HEK293 (cell line): ENCODE measurements at regions not wholly inside any gene's neighbourhood (a gene's known extent, or its start where the extent isn't known, plus 50 kb on each side); places are given as distances from the start of the nearest gene placed in this dataset.

ENCODE experiments used
- HIC1 ChIP-seq: fragments of 450-650 bp; formaldehyde crosslinking; IDR thresholded peaks from 2 replicates; pipeline ENCODE4 v1.5.1; 2016; ENCODE audit warnings: missing biosample characterization, missing genetic modification characterization
- INSM2 ChIP-seq: fragments of 450-650 bp; formaldehyde crosslinking; IDR thresholded peaks from 2 replicates; pipeline ENCODE4 v1.5.1; 2016; ENCODE audit warnings: missing biosample characterization, missing genetic modification characterization
- KLF16 ChIP-seq: fragments of 450-650 bp; formaldehyde crosslinking; IDR thresholded peaks from 2 replicates; pipeline ENCODE4 v1.5.1; 2017; ENCODE audit warnings: missing biosample characterization, missing genetic modification characterization
- MZF1 ChIP-seq: fragments of 450-650 bp; formaldehyde crosslinking; IDR thresholded peaks from 2 replicates; pipeline ENCODE4 v1.5.1; 2017; ENCODE audit warnings: missing biosample characterization, missing genetic modification characterization, borderline replicate concordance
- PRDM10 ChIP-seq: fragments of 450-650 bp; formaldehyde crosslinking; IDR thresholded peaks from 2 replicates; pipeline ENCODE4 v1.5.1; 2016; ENCODE audit warnings: missing biosample characterization, missing genetic modification characterization
- ZBTB10 ChIP-seq: fragments of 450-650 bp; formaldehyde crosslinking; IDR thresholded peaks from 2 replicates; pipeline ENCODE4 v1.5.1; 2016; ENCODE audit warnings: missing biosample characterization, missing genetic modification characterization
- ZBTB11 ChIP-seq: fragments of 450-650 bp; formaldehyde crosslinking; conservative IDR thresholded peaks from 2 replicates; pipeline ENCODE4 v1.5.1; 2016; ENCODE audit warnings: low read depth, missing biosample characterization, missing genetic modification characterization
- ZBTB44 ChIP-seq: fragments of 450-650 bp; IDR thresholded peaks from 2 replicates; pipeline ENCODE4 v1.5.1; 2018; ENCODE audit warnings: missing biosample characterization, mild to moderate bottlenecking, missing genetic modification characterization
- ZBTB6 ChIP-seq: fragments of 450-650 bp; formaldehyde crosslinking; IDR thresholded peaks from 2 replicates; pipeline ENCODE4 v1.5.1; 2017; ENCODE audit warnings: missing biosample characterization, missing genetic modification characterization
- ZBTB8A ChIP-seq: fragments of 450-650 bp; formaldehyde crosslinking; IDR thresholded peaks from 2 replicates; pipeline ENCODE4 v1.5.1; 2016; ENCODE audit warnings: missing biosample characterization, missing genetic modification characterization
- ZFP3 ChIP-seq: fragments of 450-650 bp; formaldehyde crosslinking; IDR thresholded peaks from 2 replicates; pipeline ENCODE4 v1.5.1; 2016; ENCODE audit warnings: low read depth, missing biosample characterization, missing genetic modification characterization
- ZNF211 ChIP-seq: fragments of 450-650 bp; formaldehyde crosslinking; IDR thresholded peaks from 2 replicates; pipeline ENCODE4 v1.5.1; 2016; ENCODE audit warnings: low read depth, missing biosample characterization, missing genetic modification characterization
- ZNF433 ChIP-seq: fragments of 450-650 bp; formaldehyde crosslinking; IDR thresholded peaks from 2 replicates; pipeline ENCODE4 v1.5.1; 2016; ENCODE audit warnings: missing biosample characterization, missing genetic modification characterization, low read depth
- ZNF488 ChIP-seq: fragments of 450-650 bp; formaldehyde crosslinking; IDR thresholded peaks from 2 replicates; pipeline ENCODE4 v1.5.1; 2016; ENCODE audit warnings: missing biosample characterization, missing genetic modification characterization
- ZNF514 ChIP-seq: fragments of 450-650 bp; formaldehyde crosslinking; IDR thresholded peaks from 2 replicates; pipeline ENCODE4 v1.5.1; 2016; ENCODE audit warnings: missing biosample characterization, missing genetic modification characterization
- ZNF837 ChIP-seq: fragments of 450-650 bp; formaldehyde crosslinking; IDR thresholded peaks from 2 replicates; pipeline ENCODE4 v1.5.1; 2016; ENCODE audit warnings: missing biosample characterization, missing genetic modification characterization
- ZNF843 ChIP-seq: fragments of 450-650 bp; formaldehyde crosslinking; IDR thresholded peaks from 2 replicates; pipeline ENCODE4 v1.5.1; 2016; ENCODE audit warnings: missing biosample characterization, missing genetic modification characterization

- TF ChIP-seq ZBTB10 (0 out of 2 replicates have a peak, but pooled peaks have one; percentile 25), PRDM10 (tag by site-specific recombination) (peak; percentile 68), ZNF837 (no peak), MZF1 (tag by site-specific recombination) (no peak), ZNF514 (tag by site-specific recombination) (no peak), KLF16 (tag by site-specific recombination) (no peak), ZNF433 (no peak), ZNF843 (no peak), ZBTB11 (no peak), ZNF211 (tag by site-specific recombination) (no peak), ZBTB8A (tag by site-specific recombination) (peak; percentile 53), ZBTB44 (no peak), HIC1 (tag by site-specific recombination) (peak; percentile 72; the same call in 1 of the 2 replicates), ZFP3 (tag by site-specific recombination) (no peak), ZNF488 (tag by site-specific recombination) (no peak), INSM2 (tag by site-specific recombination) (no peak), ZBTB6 (tag by site-specific recombination) (no peak)
These were observed 93.7 kb upstream of the PRNP start (continued) for GRCh38 chr20:4592316-4593148.
